ENCODE measurements at regions not wholly inside any gene's neighbourhood (a gene's known extent, or its start where the extent isn't known, plus 50 kb on each side); places are given as distances from the start of the nearest gene placed in this dataset.

DNA sequence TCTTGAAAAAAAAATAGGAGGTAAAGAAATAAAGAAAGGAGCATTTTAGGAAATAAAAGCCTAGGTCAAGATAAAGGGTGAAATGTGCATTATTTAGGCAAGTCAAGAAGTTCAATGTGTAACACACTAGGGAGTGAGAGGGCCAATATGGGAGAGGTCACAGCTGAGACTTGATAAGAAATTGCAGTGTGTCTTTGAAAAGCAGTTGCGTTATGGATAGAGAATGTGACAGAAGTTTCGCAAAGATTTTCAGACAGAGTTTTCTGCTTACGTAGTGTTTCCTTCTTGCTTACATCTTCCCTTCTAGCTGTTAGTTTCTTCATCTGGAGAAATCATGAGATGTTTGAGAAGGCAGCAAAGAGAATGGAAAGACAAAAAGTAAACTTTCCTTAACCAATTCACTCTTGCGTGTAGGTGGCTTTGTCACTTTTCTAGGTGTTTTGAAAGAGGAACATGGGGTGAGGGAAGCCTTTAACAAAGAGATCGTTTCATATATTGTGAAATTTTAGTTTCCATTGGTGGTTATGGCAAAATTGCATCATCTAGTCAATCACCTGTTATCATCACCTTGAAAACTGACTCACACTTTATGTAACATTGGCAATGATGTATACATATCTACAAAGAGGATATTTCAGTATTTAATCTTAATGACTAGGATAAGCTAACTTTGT, 975.5 kb downstream of the OLFM4 start:
- POLR2A ChIA-PET, result no interaction called here
- TF ChIP-seq, protein P1, sequence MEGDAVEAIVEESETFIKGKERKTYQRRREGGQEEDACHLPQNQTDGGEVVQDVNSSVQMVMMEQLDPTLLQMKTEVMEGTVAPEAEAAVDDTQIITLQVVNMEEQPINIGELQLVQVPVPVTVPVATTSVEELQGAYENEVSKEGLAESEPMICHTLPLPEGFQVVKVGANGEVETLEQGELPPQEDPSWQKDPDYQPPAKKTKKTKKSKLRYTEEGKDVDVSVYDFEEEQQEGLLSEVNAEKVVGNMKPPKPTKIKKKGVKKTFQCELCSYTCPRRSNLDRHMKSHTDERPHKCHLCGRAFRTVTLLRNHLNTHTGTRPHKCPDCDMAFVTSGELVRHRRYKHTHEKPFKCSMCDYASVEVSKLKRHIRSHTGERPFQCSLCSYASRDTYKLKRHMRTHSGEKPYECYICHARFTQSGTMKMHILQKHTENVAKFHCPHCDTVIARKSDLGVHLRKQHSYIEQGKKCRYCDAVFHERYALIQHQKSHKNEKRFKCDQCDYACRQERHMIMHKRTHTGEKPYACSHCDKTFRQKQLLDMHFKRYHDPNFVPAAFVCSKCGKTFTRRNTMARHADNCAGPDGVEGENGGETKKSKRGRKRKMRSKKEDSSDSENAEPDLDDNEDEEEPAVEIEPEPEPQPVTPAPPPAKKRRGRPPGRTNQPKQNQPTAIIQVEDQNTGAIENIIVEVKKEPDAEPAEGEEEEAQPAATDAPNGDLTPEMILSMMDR (IDR thresholded peaks at IDR 0.05; ENCODE audit: control extremely low read depth, extremely low read depth, low read depth, missing control alignments), result no peak
- no peak for DNase-seq (ENCODE audit: extremely low spot score)
- CTCF ChIA-PET, result no interaction called here

DNA sequence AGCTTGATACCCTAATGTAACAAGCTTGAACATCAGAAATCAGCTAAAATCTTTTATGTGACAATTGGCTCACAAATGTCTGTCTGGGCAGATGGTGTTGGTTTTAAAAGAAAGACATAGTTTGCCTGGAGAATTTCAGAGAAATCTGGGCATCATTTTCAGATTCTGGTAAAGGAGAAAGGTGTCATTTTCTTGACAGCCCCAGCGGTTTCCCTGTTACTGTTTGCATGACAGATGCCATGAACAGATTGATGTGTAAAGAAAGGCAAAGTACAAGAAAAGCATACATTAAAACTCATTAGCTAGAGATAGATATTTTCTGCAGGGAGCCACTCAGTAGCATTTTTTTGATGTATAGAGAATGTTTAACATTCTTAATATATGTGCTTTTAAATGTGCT, 987.9 kb downstream of the OLFM4 start:
- POLR2A ChIA-PET, result no interaction called here

DNA sequence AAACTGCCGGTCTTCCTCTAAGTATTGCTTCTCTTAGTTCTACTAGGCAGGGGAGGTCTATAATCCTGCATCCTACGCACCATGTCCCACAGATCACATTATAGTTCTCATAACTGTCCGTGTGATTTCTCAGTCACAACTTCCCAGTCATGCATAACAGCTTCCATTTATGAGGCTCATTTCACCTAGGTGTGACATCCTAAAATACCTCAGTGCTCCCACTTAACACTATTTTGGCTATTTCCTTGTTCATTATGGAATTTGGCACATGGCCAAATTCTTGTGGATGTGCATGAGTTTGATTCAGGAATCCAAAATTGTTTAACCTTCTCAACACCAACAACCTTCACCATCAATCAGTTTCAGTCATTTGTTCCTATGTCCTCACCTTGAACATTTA, 989.9 kb downstream of the OLFM4 start:
- CTCF ChIA-PET, result no interaction called here
- TF ChIP-seq, protein P1 (IDR thresholded peaks at IDR 0.05; ENCODE audit: control extremely low read depth, extremely low read depth, low read depth, missing control alignments), result no peak
- no peak for DNase-seq (ENCODE audit: extremely low spot score)
- POLR2A ChIA-PET, result no interaction called here

More for the DNA sequence above, 987.9 kb downstream of the OLFM4 start:
- TF ChIP-seq, protein P1 (IDR thresholded peaks at IDR 0.05; ENCODE audit: control extremely low read depth, extremely low read depth, low read depth, missing control alignments), result no peak
- DNase-seq (ENCODE audit: extremely low spot score), result no peak
- CTCF ChIA-PET, result interaction anchor here (1.3 kb wide), 1 partner anchor 9 kb away, joined by 3 read pairs; no protein-coding TSS in a partner anchor

DNA sequence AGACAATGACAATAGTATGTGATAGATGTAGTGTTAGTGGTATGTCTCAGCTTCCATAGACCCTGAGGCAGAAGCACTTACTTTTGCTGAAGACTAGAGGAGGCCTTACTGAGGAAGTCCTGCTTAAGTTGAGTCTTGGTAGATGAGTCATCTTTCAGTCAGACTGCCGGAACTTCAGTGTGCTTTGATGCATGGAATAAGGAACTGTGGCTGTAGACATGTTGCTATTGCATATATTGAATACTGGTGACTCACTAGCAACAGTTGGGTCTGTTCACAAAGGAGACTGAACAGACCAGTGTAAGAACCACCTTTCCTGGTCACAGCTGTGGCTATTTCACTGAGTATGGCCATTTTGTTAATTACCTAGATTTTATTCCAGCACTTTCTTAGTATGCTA, 1000.6 kb downstream of the OLFM4 start:
- CTCF ChIA-PET, result no interaction called here

DNA sequence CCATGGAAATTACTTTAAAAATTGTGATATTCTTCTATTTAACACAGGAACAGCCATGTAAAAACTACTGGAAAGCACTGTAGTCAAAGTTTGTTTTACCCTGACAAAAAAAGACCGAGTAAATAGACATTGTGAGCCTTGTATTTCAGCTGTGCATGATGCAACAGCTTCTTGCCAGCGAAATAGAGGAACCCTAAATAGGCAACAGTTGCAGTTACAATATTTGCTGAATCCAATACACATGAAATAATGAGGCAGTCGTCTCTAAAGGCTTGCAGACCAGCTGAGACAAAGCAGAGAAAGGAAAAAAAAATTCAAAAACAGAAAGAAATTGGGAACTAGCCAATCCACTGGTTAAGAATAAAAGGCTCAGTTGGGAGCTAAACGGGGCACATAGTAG, 1001.1 kb downstream of the OLFM4 start:
- CTCF ChIA-PET, result interaction anchor here (0.9 kb wide), 1 partner anchor 8 kb away, joined by 3 read pairs; no protein-coding TSS in a partner anchor
- POLR2A ChIA-PET, result no interaction called here
- TF ChIP-seq, protein P1 (IDR thresholded peaks at IDR 0.05; ENCODE audit: control extremely low read depth, extremely low read depth, low read depth, missing control alignments), result no peak
- DNase-seq (ENCODE audit: extremely low spot score), result no peak

More for the DNA sequence above, 1000.6 kb downstream of the OLFM4 start:
- DNase-seq (ENCODE audit: extremely low spot score), result peak; percentile 16
- TF ChIP-seq, protein P1 (IDR thresholded peaks at IDR 0.05; ENCODE audit: control extremely low read depth, extremely low read depth, low read depth, missing control alignments), result no peak
- POLR2A ChIA-PET, result no interaction called here

DNA sequence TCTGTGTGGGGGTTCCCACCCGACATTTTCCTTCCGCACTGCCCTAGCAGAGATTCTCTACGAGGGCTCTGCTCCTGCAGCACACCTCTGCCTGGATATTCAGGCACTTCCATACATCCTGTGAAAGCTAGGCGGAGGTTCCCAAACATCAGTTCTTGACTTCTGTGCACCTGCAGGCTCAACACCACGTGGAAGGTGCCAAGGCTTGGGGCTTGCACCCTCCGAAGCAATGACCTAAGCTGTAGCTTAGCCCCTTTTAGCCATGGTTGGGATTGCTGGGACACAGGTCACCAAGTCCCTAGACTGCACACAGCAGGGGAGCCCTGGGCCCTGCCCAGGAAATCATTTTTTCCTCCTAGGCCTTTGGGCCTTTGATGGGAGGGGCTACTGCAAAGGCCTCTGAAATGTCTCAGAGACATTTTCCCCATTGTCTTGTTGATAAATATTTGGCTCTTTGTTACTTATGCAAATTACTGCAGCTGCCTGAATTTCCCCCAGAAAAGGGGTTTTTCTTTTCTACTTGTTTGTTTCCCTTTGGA, 1004.8 kb downstream of the OLFM4 start:
- TF ChIP-seq, protein P1 (IDR thresholded peaks at IDR 0.05; ENCODE audit: control extremely low read depth, extremely low read depth, low read depth, missing control alignments), result no peak
- ChIA-PET CTCF (interaction anchor here (1.3 kb wide), 1 partner anchor 8 kb away, joined by 4 read pairs; no protein-coding TSS in a partner anchor), POLR2A (no interaction called here)
- no peak for DNase-seq (ENCODE audit: extremely low spot score)
